Memory B cell (primary cell): ENCODE measurements at regions not wholly inside any gene's neighbourhood (a gene's known extent, or its start where the extent isn't known, plus 50 kb on each side); places are given as distances from the start of the nearest gene placed in this dataset.

Source experiments
- ATAC-seq: fragments of 150-1000 bp; cut with Tn5 transposase; 2 replicates; pipeline ENCODE4 v1.10.0; 2021; ENCODE audit warnings: low read depth, mild to moderate bottlenecking, moderate library complexity
- DNase-seq, 2 donors: peaks; one replicate each; pipeline ENCODE4 v3.0.0; 2022; ENCODE audit warnings: low spot score in 2 of 2
- H3K27ac Mint-ChIP-seq: one replicate; pipeline ENCODE4 v1.8.0; 2022; ENCODE audit warnings: mild to moderate bottlenecking, moderate library complexity, mixed read lengths
- H3K27me3 Mint-ChIP-seq: one replicate; pipeline ENCODE4 v1.8.0; 2022; ENCODE audit warnings: mixed read lengths
- H3K36me3 Mint-ChIP-seq: one replicate; pipeline ENCODE4 v1.8.0; 2022; ENCODE audit warnings: mild to moderate bottlenecking, mixed read lengths
- H3K4me1 Mint-ChIP-seq: one replicate; pipeline ENCODE4 v1.8.0; 2022; ENCODE audit warnings: mixed read lengths
- H3K4me3 Mint-ChIP-seq: one replicate; pipeline ENCODE4 v1.8.0; 2022; ENCODE audit warnings: mild to moderate bottlenecking, moderate library complexity, mixed read lengths
- H3K9me3 Mint-ChIP-seq: one replicate; pipeline ENCODE4 v1.8.0; 2022; ENCODE audit warnings: mixed read lengths

- DNase-seq (no peak), ATAC-seq (no peak)
- peaks cover 3% of the 10 kb centered on the region for H3K27me3 Mint-ChIP-seq
- no peaks in the 10 kb centered on the region for H3K9me3 Mint-ChIP-seq
- H3K36me3 Mint-ChIP-seq = no peaks in the 10 kb centered on the region
- no peak overlapping the region for H3K4me3 Mint-ChIP-seq
- H3K4me1 Mint-ChIP-seq = no peaks in the 10 kb centered on the region
- H3K27ac Mint-ChIP-seq = no peak overlapping the region
Observed at GRCh38 chr16:82414476-82414875, 212.3 kb upstream of the CDH13 start.

GRCh38 chr16:82412770-82413169 is 214.0 kb upstream of the CDH13 start:
- Mint-ChIP-seq H3K4me1 (no peaks in the 10 kb centered on the region), H3K4me3 (no peak overlapping the region), H3K36me3 (no peaks in the 10 kb centered on the region), H3K27ac (no peak overlapping the region), H3K27me3 (peaks cover 2% of the 10 kb centered on the region), H3K9me3 (no peaks in the 10 kb centered on the region)
- no peak for DNase-seq
- no peak for ATAC-seq

- Mint-ChIP-seq H3K4me3 (no peak overlapping the region), H3K27ac (no peak overlapping the region), H3K27me3 (peaks cover 10% of the 10 kb centered on the region)
Observed at GRCh38 chr16:82405736-82406135, 221.0 kb upstream of the CDH13 start.

GRCh38 chr16:82404586-82405315 is 222.0 kb upstream of the CDH13 start:
- H3K36me3 Mint-ChIP-seq = no peaks in the 10 kb centered on the region
- H3K4me3 Mint-ChIP-seq = no peak overlapping the region
- peaks cover 2% of the 10 kb centered on the region for H3K9me3 Mint-ChIP-seq

More at GRCh38 chr16:82405736-82406135, 221.0 kb upstream of the CDH13 start:
- H3K4me1 Mint-ChIP-seq = no peaks in the 10 kb centered on the region
- no peak for DNase-seq
- ATAC-seq = no peak
- peaks cover 2% of the 10 kb centered on the region for H3K9me3 Mint-ChIP-seq
- H3K36me3 Mint-ChIP-seq = no peaks in the 10 kb centered on the region

GRCh38 chr16:82402665-82403218 is 224.0 kb upstream of the CDH13 start:
- ATAC-seq = no peak

More at GRCh38 chr16:82404586-82405315, 222.0 kb upstream of the CDH13 start:
- no peaks in the 10 kb centered on the region for H3K4me1 Mint-ChIP-seq
- DNase-seq = no peak
- ATAC-seq = no peak
- H3K27me3 Mint-ChIP-seq = peaks cover 10% of the 10 kb centered on the region
- H3K27ac Mint-ChIP-seq = no peak overlapping the region

GRCh38 chr16:82400046-82400445 is 226.7 kb upstream of the CDH13 start:
- DNase-seq = no peak
- no peak overlapping the region for H3K27ac Mint-ChIP-seq
- H3K27me3 Mint-ChIP-seq = peaks cover 11% of the 10 kb centered on the region
- H3K36me3 Mint-ChIP-seq = no peaks in the 10 kb centered on the region
- H3K4me3 Mint-ChIP-seq = no peak overlapping the region
- H3K4me1 Mint-ChIP-seq = no peaks in the 10 kb centered on the region
- H3K9me3 Mint-ChIP-seq = peaks cover 2% of the 10 kb centered on the region
- no peak for ATAC-seq

More at GRCh38 chr16:82402665-82403218, 224.0 kb upstream of the CDH13 start:
- Mint-ChIP-seq H3K27me3 (peaks cover 10% of the 10 kb centered on the region), H3K4me1 (no peaks in the 10 kb centered on the region), H3K4me3 (no peak overlapping the region), H3K9me3 (peaks cover 2% of the 10 kb centered on the region), H3K36me3 (no peaks in the 10 kb centered on the region), H3K27ac (no peak overlapping the region)
- no peak for DNase-seq

GRCh38 chr16:82396509-82396908 is 226.5 kb upstream of the MPHOSPH6 start:
- Mint-ChIP-seq H3K4me1 (no peaks in the 10 kb centered on the region), H3K27me3 (peaks cover 5% of the 10 kb centered on the region), H3K27ac (no peak overlapping the region), H3K9me3 (no peaks in the 10 kb centered on the region), H3K36me3 (no peaks in the 10 kb centered on the region), H3K4me3 (no peak overlapping the region)
- DNase-seq = no peak
- ATAC-seq = no peak

GRCh38 chr16:82395212-82395611 is 225.2 kb upstream of the MPHOSPH6 start:
- Mint-ChIP-seq H3K27ac (no peak overlapping the region), H3K27me3 (peaks cover 4% of the 10 kb centered on the region), H3K4me1 (no peaks in the 10 kb centered on the region), H3K9me3 (no peaks in the 10 kb centered on the region), H3K4me3 (no peak overlapping the region), H3K36me3 (no peaks in the 10 kb centered on the region)
- DNase-seq (no peak), ATAC-seq (no peak)

- Mint-ChIP-seq H3K9me3 (no peaks in the 10 kb centered on the region), H3K36me3 (no peaks in the 10 kb centered on the region), H3K27ac (no peak overlapping the region), H3K4me3 (no peak overlapping the region), H3K4me1 (no peaks in the 10 kb centered on the region), H3K27me3 (peaks cover 6% of the 10 kb centered on the region)
- DNase-seq = no peak
- no peak for ATAC-seq
Observed at GRCh38 chr16:82391690-82392089, 221.7 kb upstream of the MPHOSPH6 start.

GRCh38 chr16:82389956-82390650 is 220.1 kb upstream of the MPHOSPH6 start:
- ATAC-seq (no peak), DNase-seq (no peak)
- Mint-ChIP-seq H3K27ac (no peak overlapping the region), H3K27me3 (peaks cover 3% of the 10 kb centered on the region), H3K9me3 (no peaks in the 10 kb centered on the region), H3K36me3 (no peaks in the 10 kb centered on the region), H3K4me3 (no peak overlapping the region), H3K4me1 (no peaks in the 10 kb centered on the region)

- ATAC-seq = no peak
Observed at GRCh38 chr16:82386761-82387160, 216.7 kb upstream of the MPHOSPH6 start.

GRCh38 chr16:82384949-82385348 is 214.9 kb upstream of the MPHOSPH6 start:
- Mint-ChIP-seq H3K9me3 (peaks cover 2% of the 10 kb centered on the region), H3K27ac (no peak overlapping the region), H3K27me3 (peaks cover 8% of the 10 kb centered on the region), H3K36me3 (no peaks in the 10 kb centered on the region), H3K4me3 (no peak overlapping the region), H3K4me1 (no peaks in the 10 kb centered on the region)
- no peak for ATAC-seq
- DNase-seq = no peak

More at GRCh38 chr16:82386761-82387160, 216.7 kb upstream of the MPHOSPH6 start:
- Mint-ChIP-seq H3K9me3 (no peaks in the 10 kb centered on the region), H3K4me3 (no peak overlapping the region), H3K27me3 (peaks cover 5% of the 10 kb centered on the region), H3K4me1 (no peaks in the 10 kb centered on the region), H3K27ac (no peak overlapping the region), H3K36me3 (no peaks in the 10 kb centered on the region)
- no peak for DNase-seq

GRCh38 chr16:82384017-82384416 is 214.0 kb upstream of the MPHOSPH6 start:
- ATAC-seq = no peak
- Mint-ChIP-seq H3K36me3 (no peaks in the 10 kb centered on the region), H3K4me3 (no peak overlapping the region), H3K27me3 (peaks cover 10% of the 10 kb centered on the region), H3K4me1 (no peaks in the 10 kb centered on the region), H3K27ac (no peak overlapping the region), H3K9me3 (peaks cover 2% of the 10 kb centered on the region)
- no peak for DNase-seq

- ATAC-seq = no peak
- H3K4me3 Mint-ChIP-seq = no peak overlapping the region
- no peaks in the 10 kb centered on the region for H3K4me1 Mint-ChIP-seq
- no peak for DNase-seq
- no peak overlapping the region for H3K27ac Mint-ChIP-seq
- peaks cover 2% of the 10 kb centered on the region for H3K9me3 Mint-ChIP-seq
- H3K36me3 Mint-ChIP-seq = no peaks in the 10 kb centered on the region
- peaks cover 10% of the 10 kb centered on the region for H3K27me3 Mint-ChIP-seq
Observed at GRCh38 chr16:82382521-82382920, 212.5 kb upstream of the MPHOSPH6 start.
